ENCODE measurements at regions not wholly inside any gene's neighbourhood (a gene's known extent, or its start where the extent isn't known, plus 50 kb on each side); places are given as distances from the start of the nearest gene placed in this dataset.

DNA sequence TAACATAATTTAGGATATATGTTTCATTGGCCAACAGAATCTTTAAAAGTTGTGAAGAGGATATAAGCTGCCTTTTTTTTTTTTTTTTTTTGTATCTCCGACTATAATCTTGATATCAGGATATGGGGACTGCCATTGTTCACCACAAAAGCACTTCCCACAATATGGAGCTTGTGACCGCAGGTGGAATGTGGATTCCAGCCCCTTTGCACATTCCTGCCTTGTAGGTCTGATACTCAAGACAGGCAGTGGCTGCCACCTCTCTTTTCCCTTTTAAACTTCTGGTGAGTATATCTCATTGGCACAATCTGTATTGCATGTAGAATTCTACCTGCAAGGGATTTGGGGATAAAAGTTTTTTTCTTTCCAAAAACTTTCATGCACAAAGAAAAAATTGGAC lies 272.7 kb upstream of the VWC2 start:
- TF ChIP-seq, protein P1, sequence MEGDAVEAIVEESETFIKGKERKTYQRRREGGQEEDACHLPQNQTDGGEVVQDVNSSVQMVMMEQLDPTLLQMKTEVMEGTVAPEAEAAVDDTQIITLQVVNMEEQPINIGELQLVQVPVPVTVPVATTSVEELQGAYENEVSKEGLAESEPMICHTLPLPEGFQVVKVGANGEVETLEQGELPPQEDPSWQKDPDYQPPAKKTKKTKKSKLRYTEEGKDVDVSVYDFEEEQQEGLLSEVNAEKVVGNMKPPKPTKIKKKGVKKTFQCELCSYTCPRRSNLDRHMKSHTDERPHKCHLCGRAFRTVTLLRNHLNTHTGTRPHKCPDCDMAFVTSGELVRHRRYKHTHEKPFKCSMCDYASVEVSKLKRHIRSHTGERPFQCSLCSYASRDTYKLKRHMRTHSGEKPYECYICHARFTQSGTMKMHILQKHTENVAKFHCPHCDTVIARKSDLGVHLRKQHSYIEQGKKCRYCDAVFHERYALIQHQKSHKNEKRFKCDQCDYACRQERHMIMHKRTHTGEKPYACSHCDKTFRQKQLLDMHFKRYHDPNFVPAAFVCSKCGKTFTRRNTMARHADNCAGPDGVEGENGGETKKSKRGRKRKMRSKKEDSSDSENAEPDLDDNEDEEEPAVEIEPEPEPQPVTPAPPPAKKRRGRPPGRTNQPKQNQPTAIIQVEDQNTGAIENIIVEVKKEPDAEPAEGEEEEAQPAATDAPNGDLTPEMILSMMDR (IDR thresholded peaks at IDR 0.05): no peak
- TF ChIP-seq POLR2A (IDR thresholded peaks at IDR 0.05): no peak
